GM10248 (cell line): ENCODE measurements at regions not wholly inside any gene's neighbourhood (a gene's known extent, or its start where the extent isn't known, plus 50 kb on each side); places are given as distances from the start of the nearest gene placed in this dataset.

Source experiments
- CTCF ChIA-PET: fragments of 300-600 bp; sonication (Branson Sonifier 250); formaldehyde crosslinking; extraction: SDS; loops from one replicate; lab custom pipeline; 2021; ENCODE audit warnings: antibody characterized with exemption; lab: Yijun Ruan, JAX
- POLR2A ChIA-PET: fragments of 350-650 bp; sonication (Branson Sonifier 250); formaldehyde crosslinking; extraction: SDS; loops from one replicate; lab custom pipeline; 2020; ENCODE audit warnings: antibody characterized with exemption; lab: Yijun Ruan, JAX
- DNase-seq: peaks from one replicate; pipeline ENCODE4 v3.0.0; 2012; ENCODE audit errors: extremely low spot score
- CTCF ChIP-seq: IDR thresholded peaks from 2 replicates; pipeline ENCODE4 v1.5.1; 2012; ENCODE audit warnings: mild to moderate bottlenecking, low read depth; ENCODE audit errors: extremely low read depth, missing control alignments, control extremely low read depth

- DNase-seq: no peak
- TF ChIP-seq CTCF: no peak
- CTCF ChIA-PET: interaction anchor here (1.2 kb wide), 2 partner anchors 10 to 11 kb away, joined by 5 read pairs; no protein-coding TSS in a partner anchor
Observed at GRCh38 chr14:42311876-42312275, 705.2 kb downstream of the LRFN5 start.

GRCh38 chr14:42307239-42307825 is 700.7 kb downstream of the LRFN5 start:
- ChIA-PET CTCF (no interaction called here), POLR2A (no interaction called here)
- DNase-seq: no peak
- no peak for TF ChIP-seq CTCF

More at GRCh38 chr14:42311876-42312275, 705.2 kb downstream of the LRFN5 start:
- POLR2A ChIA-PET: no interaction called here

- CTCF ChIA-PET: no interaction called here
- no peak for TF ChIP-seq CTCF
- DNase-seq: no peak
- POLR2A ChIA-PET: no interaction called here
Observed at GRCh38 chr14:42299692-42300091, 693.0 kb downstream of the LRFN5 start.

GRCh38 chr14:42293180-42293579 is 686.5 kb downstream of the LRFN5 start:
- ChIA-PET POLR2A (no interaction called here), CTCF (no interaction called here)
- DNase-seq: no peak
- no peak for TF ChIP-seq CTCF

GRCh38 chr14:42277840-42278239 is 671.2 kb downstream of the LRFN5 start:
- ChIA-PET CTCF (interaction anchor here (1.0 kb wide), 1 partner anchor 63 kb away, joined by 3 read pairs; no protein-coding TSS in a partner anchor), POLR2A (no interaction called here)

GRCh38 chr14:42269234-42269633 is 662.6 kb downstream of the LRFN5 start:
- POLR2A ChIA-PET: no interaction called here
- DNase-seq: no peak
- CTCF ChIA-PET: no interaction called here
- TF ChIP-seq CTCF: no peak

More at GRCh38 chr14:42277840-42278239, 671.2 kb downstream of the LRFN5 start:
- peak; percentile 4 for DNase-seq
- TF ChIP-seq CTCF: no peak
